Type B pancreatic cell (in vitro differentiated cells): ENCODE measurements at regions not wholly inside any gene's neighbourhood (a gene's known extent, or its start where the extent isn't known, plus 50 kb on each side); places are given as distances from the start of the nearest gene placed in this dataset.

Experiments used
- DNase-seq: peaks from one replicate; pipeline ENCODE4 v3.0.0; 2021; ENCODE audit warnings: mixed read lengths; ENCODE audit not compliant: unreplicated experiment; ENCODE audit errors: extremely low spot score
- H3K27ac Mint-ChIP-seq: 2 replicates; pipeline ENCODE4 v1.8.0; 2021; ENCODE audit warnings: mild to moderate bottlenecking, mixed read lengths
- H3K27me3 Mint-ChIP-seq: 2 replicates; pipeline ENCODE4 v1.8.0; 2021; ENCODE audit warnings: mixed read lengths
- H3K36me3 Mint-ChIP-seq: 2 replicates; pipeline ENCODE4 v1.8.0; 2021; ENCODE audit warnings: mixed read lengths
- H3K4me1 Mint-ChIP-seq: one replicate; pipeline ENCODE4 v1.8.0; 2021; ENCODE audit warnings: mixed read lengths; ENCODE audit not compliant: unreplicated experiment
- H3K4me3 Mint-ChIP-seq: 2 replicates; pipeline ENCODE4 v1.8.0; 2021; ENCODE audit warnings: mild to moderate bottlenecking, mixed read lengths
- H3K9me3 Mint-ChIP-seq: 2 replicates; pipeline ENCODE4 v1.8.0; 2021; ENCODE audit warnings: mixed read lengths
- TF ChIP-seq, protein P1 (sequence below): fragments of 200-600 bp; sonication (generic); conservative IDR thresholded peaks from 2 replicates; pipeline ENCODE4 v1.5.0; 2021; ENCODE audit warnings: antibody characterized with exemption, mild to moderate bottlenecking

DNA sequence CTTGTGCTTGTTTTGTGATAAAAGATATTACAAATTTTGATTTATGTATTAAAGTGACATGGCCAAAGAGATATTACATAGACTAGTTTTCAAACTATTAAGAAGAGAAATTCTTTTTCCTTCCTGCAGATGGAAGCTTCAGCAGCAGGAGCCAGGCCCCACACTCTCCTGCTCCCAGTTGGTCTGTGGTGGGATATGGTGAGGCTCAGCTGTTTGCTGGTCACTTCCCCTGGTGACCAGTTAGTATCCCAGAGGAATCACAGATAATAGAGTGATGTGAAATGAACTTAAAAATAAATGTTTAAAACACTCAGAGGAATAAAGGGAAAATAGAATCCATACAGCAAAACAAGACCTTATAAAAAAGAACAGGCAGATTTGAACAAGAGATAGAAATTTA is 154.7 kb downstream of the KTN1 start:
- Mint-ChIP-seq H3K27me3 (no peaks in the 10 kb centered on the region), H3K36me3 (no peaks in the 10 kb centered on the region), H3K9me3 (peaks cover 5% of the 10 kb centered on the region), H3K27ac (no peak overlapping the region), H3K4me1 (peaks cover 18% of the 10 kb centered on the region), H3K4me3 (no peak overlapping the region)
- TF ChIP-seq, protein P1, sequence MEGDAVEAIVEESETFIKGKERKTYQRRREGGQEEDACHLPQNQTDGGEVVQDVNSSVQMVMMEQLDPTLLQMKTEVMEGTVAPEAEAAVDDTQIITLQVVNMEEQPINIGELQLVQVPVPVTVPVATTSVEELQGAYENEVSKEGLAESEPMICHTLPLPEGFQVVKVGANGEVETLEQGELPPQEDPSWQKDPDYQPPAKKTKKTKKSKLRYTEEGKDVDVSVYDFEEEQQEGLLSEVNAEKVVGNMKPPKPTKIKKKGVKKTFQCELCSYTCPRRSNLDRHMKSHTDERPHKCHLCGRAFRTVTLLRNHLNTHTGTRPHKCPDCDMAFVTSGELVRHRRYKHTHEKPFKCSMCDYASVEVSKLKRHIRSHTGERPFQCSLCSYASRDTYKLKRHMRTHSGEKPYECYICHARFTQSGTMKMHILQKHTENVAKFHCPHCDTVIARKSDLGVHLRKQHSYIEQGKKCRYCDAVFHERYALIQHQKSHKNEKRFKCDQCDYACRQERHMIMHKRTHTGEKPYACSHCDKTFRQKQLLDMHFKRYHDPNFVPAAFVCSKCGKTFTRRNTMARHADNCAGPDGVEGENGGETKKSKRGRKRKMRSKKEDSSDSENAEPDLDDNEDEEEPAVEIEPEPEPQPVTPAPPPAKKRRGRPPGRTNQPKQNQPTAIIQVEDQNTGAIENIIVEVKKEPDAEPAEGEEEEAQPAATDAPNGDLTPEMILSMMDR = no peak
- DNase-seq = no peak

DNA sequence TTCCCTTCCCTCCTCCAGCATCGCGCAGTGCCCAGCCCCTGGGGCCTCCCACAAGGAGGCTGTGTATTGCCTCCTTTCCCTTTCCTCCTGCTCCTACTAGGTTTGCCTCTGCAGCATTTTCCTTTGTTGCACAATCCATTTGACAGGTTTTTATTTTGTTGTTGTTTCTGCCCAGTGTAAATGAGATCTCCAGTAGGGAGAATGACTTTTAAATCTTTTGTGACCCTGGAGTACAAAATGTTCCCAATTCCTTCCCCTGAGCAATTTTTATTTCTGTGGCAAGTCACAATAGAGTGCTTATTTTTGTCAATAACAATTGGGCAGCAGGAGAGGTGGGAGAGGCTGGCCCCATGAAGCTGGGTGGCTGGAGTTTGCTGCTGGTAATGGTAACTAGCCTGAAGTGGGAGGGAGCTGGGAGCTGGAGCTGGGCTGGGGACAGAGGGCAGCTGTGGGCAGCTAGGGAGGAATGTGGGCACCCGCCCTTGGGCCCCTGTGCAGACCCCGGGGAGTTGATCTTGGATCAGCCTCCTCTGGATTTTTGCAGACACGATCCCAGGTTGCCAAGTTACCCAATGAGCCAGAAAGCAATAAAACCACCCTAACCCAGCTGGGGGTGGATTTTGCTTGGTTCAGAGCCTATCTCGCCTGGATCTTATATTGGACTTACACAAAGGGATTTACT is 160.1 kb downstream of the KTN1 start:
- Mint-ChIP-seq H3K27ac (no peak overlapping the region), H3K36me3 (no peaks in the 10 kb centered on the region), H3K4me1 (peaks cover 21% of the 10 kb centered on the region), H3K4me3 (no peak overlapping the region), H3K27me3 (no peaks in the 10 kb centered on the region), H3K9me3 (peaks cover 5% of the 10 kb centered on the region)
- TF ChIP-seq, protein P1 = no peak
- DNase-seq = no peak

DNA sequence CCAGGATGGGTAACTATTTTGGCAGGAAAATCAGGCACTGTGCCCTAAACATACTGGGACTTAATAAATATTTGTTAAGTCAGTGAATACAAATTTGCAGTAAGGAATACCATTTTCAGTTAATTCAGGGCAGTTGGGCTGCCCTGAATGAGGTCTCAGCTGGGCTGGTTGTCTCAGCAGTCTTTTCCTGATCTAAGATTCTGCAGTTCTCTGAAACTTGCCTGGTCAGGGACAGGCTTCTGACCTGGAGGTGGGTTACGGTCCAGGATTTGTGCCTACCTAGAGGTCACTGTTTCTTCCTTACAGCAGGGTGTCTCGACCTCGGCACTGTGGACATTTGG is 160.6 kb downstream of the KTN1 start:
- Mint-ChIP-seq H3K4me3 (no peak overlapping the region), H3K4me1 (peaks cover 21% of the 10 kb centered on the region), H3K9me3 (peaks cover 5% of the 10 kb centered on the region), H3K27me3 (no peaks in the 10 kb centered on the region), H3K27ac (peak overlapping the region; percentile 43), H3K36me3 (no peaks in the 10 kb centered on the region)
- TF ChIP-seq, protein P1 = no peak
- no peak for DNase-seq

DNA sequence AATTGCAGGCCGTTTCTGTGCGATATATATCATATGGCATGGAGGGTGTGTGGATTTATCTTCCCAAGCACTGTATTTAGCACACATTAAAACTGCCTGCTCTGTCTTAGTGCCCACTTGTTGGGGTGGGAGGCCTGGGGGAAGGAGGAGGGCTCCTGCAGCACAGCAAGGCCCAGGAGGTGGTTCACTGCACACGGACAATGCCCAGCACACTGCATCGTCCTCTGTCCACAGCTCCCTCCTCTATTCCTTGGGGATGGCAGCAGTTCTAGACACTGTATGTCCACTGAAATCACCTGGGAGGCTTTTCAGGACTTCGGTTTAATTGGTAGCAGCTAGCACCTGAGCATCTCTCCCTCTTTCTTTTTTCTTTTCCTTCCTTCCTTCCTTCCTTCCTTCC is 161.2 kb downstream of the KTN1 start:
- Mint-ChIP-seq H3K9me3 (peaks cover 5% of the 10 kb centered on the region), H3K4me1 (peaks cover 21% of the 10 kb centered on the region), H3K27ac (peak overlapping the region; percentile 43), H3K4me3 (no peak overlapping the region), H3K36me3 (no peaks in the 10 kb centered on the region), H3K27me3 (no peaks in the 10 kb centered on the region)
- TF ChIP-seq, protein P1 = no peak
- DNase-seq = no peak

DNA sequence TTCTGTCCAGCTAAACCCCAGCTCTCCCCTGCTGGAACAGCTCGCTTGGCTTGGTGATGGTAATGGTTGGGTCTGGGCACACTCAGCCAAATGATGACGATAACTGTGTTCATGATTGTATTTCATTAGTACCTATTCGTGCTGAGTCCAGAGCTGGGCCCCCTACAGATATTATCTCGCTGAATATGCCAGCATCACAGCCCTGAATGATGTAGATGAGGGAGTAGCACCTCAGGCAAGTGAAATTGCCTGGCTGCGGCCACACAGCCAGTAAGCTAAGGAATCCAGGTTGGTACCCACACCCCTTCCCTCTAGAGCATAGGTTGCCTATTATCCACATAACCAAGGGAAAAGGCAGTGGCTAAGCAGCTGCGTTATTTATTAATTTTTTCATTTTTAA is 163.5 kb downstream of the KTN1 start:
- DNase-seq = no peak
- Mint-ChIP-seq H3K4me1 (peaks cover 35% of the 10 kb centered on the region), H3K27ac (no peak overlapping the region), H3K4me3 (no peak overlapping the region), H3K27me3 (no peaks in the 10 kb centered on the region), H3K36me3 (no peaks in the 10 kb centered on the region), H3K9me3 (no peaks in the 10 kb centered on the region)
- TF ChIP-seq, protein P1 = no peak

DNA sequence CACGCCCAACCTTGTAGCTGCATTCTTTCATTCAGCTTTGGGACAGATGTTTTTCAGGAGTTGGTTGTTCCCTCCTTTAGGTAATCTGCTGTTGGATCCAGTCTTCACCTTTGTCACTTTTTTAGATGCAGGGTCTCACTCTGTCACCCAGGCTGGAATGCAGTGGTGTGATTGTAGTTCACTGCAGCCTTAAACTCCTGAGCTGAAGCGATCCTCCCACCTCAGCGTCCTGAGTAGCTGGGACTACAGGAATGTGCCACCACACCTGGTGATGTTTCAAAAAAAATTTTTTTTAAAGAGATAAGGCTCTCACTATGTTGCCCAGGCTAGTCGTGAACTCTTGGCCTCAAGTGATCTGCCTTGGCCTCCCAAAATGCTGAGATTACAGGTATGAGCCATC is 164.3 kb downstream of the KTN1 start:
- no peak overlapping the region for H3K27ac Mint-ChIP-seq
- peaks cover 38% of the 10 kb centered on the region for H3K4me1 Mint-ChIP-seq
- H3K27me3 Mint-ChIP-seq = no peaks in the 10 kb centered on the region
- H3K4me3 Mint-ChIP-seq = no peak overlapping the region
- no peak for DNase-seq
- TF ChIP-seq, protein P1 = no peak
- H3K9me3 Mint-ChIP-seq = no peaks in the 10 kb centered on the region
- H3K36me3 Mint-ChIP-seq = no peaks in the 10 kb centered on the region
